Endothelial cell (in vitro differentiated cells): ENCODE measurements at regions not wholly inside any gene's neighbourhood (a gene's known extent, or its start where the extent isn't known, plus 50 kb on each side); places are given as distances from the start of the nearest gene placed in this dataset.

ENCODE experiments used
- DNase-seq: peaks from one replicate; pipeline ENCODE4 v3.0.0; 2021; ENCODE audit warnings: low spot score
- H3K27ac Mint-ChIP-seq: one replicate; pipeline ENCODE4 v1.8.0; 2021; ENCODE audit warnings: mixed read lengths, inconsistent platforms; ENCODE audit not compliant: unreplicated experiment
- H3K27me3 Mint-ChIP-seq: one replicate; pipeline ENCODE4 v1.8.0; 2021; ENCODE audit warnings: mild to moderate bottlenecking, moderate library complexity, mixed read lengths, inconsistent platforms; ENCODE audit not compliant: unreplicated experiment
- H3K36me3 Mint-ChIP-seq: one replicate; pipeline ENCODE4 v1.8.0; 2021; ENCODE audit warnings: mild to moderate bottlenecking, low read depth, mixed read lengths, inconsistent platforms; ENCODE audit not compliant: unreplicated experiment
- H3K4me1 Mint-ChIP-seq: one replicate; pipeline ENCODE4 v1.8.0; 2021; ENCODE audit warnings: mild to moderate bottlenecking, mixed read lengths, inconsistent platforms; ENCODE audit not compliant: unreplicated experiment
- H3K4me3 Mint-ChIP-seq: one replicate; pipeline ENCODE4 v1.8.0; 2021; ENCODE audit warnings: mild to moderate bottlenecking, mixed read lengths, inconsistent platforms; ENCODE audit not compliant: unreplicated experiment
- H3K9me3 Mint-ChIP-seq: one replicate; pipeline ENCODE4 v1.8.0; 2021; ENCODE audit warnings: mixed read lengths, inconsistent platforms; ENCODE audit not compliant: unreplicated experiment
- TF ChIP-seq, protein P1 (sequence below): fragments of 200-600 bp; sonication (generic); IDR thresholded peaks from one replicate; pipeline ENCODE4 v1.5.0; 2021; ENCODE audit warnings: antibody characterized with exemption; ENCODE audit not compliant: unreplicated experiment

DNA sequence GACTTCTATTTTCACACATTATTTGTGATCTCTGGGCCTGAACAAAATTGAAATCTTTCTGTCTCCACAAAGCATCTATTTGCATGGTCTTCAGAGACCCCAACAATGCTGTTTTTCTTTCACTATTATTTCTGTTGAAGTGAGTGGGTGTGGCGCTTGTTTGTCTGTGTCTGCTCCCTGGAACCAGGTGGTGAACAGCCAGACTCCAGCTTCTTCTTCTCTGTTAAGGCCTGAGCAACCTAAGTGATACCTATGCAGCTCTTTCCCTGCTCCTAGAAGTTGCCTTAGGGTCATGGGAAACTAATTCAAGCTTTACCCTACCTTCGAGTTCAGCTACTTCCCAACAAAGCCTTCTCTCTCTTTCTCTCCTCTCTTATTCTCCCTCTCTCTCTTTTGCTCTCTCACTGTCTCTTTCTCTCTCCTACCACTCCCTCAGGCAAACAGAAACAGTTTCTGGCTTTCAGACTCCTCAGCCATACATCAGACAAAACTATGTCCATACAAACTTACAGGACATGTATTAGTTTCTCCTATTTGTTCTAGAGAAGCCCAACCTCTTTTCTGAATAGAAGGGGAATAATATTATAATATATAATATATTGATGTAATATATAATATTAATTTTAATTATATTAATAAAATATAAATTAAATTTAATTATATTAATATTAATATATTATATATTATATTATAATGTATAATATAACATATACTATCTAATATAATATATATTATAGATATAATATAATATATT, 552.5 kb downstream of the DSC3 start:
- Mint-ChIP-seq H3K9me3 (no peaks in the 10 kb centered on the region), H3K27ac (no peak overlapping the region), H3K4me1 (peaks cover 2% of the 10 kb centered on the region), H3K27me3 (no peaks in the 10 kb centered on the region), H3K4me3 (no peak overlapping the region), H3K36me3 (no peaks in the 10 kb centered on the region)
- TF ChIP-seq, protein P1, sequence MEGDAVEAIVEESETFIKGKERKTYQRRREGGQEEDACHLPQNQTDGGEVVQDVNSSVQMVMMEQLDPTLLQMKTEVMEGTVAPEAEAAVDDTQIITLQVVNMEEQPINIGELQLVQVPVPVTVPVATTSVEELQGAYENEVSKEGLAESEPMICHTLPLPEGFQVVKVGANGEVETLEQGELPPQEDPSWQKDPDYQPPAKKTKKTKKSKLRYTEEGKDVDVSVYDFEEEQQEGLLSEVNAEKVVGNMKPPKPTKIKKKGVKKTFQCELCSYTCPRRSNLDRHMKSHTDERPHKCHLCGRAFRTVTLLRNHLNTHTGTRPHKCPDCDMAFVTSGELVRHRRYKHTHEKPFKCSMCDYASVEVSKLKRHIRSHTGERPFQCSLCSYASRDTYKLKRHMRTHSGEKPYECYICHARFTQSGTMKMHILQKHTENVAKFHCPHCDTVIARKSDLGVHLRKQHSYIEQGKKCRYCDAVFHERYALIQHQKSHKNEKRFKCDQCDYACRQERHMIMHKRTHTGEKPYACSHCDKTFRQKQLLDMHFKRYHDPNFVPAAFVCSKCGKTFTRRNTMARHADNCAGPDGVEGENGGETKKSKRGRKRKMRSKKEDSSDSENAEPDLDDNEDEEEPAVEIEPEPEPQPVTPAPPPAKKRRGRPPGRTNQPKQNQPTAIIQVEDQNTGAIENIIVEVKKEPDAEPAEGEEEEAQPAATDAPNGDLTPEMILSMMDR = no peak
- no peak for DNase-seq

DNA sequence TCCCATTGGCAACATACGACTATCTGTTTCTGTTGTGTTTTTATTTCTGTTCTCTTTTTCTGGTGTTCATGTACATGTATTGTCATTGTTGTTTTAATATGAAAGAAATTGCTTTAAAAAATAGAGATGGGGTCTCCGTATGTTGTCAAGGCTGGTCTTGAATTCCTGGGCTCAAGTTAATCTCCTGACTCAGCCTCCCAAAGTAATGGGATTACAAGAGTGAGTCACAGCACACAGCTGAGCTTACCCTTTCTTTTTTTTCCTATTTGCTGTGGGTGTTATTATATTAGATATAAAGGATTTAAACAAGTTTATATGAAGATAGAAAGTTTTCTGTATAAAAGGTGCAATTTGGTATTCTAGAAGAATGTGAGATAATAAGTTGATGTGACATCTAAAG, 554.6 kb downstream of the DSC3 start:
- H3K27ac Mint-ChIP-seq = no peak overlapping the region
- H3K27me3 Mint-ChIP-seq = no peaks in the 10 kb centered on the region
- H3K4me3 Mint-ChIP-seq = no peak overlapping the region
- H3K4me1 Mint-ChIP-seq = peaks cover 2% of the 10 kb centered on the region
- no peaks in the 10 kb centered on the region for H3K36me3 Mint-ChIP-seq
- TF ChIP-seq, protein P1 = no peak
- DNase-seq = no peak
- no peaks in the 10 kb centered on the region for H3K9me3 Mint-ChIP-seq

DNA sequence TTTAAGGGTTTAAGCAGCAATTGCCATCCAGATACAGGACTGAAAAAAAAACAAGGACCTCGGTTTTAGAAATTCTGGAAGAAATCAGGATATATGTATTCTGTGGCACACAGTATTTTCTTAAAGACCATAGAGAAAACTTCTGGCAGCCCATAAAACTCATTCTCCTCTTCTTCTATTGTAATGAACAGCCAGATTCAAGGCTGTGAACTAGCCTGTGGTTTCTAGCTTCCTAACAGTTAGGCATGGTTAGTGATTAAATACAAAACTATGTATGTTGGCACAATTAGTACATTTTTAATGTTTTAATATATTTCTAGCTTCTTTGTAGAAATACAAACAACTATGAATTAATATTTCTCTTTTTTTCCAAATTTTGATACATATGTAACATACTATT, 555.7 kb downstream of the DSC3 start:
- Mint-ChIP-seq H3K36me3 (no peaks in the 10 kb centered on the region), H3K27ac (no peak overlapping the region), H3K27me3 (no peaks in the 10 kb centered on the region), H3K4me1 (peaks cover 2% of the 10 kb centered on the region), H3K4me3 (no peak overlapping the region), H3K9me3 (no peaks in the 10 kb centered on the region)
- TF ChIP-seq, protein P1 = no peak
- no peak for DNase-seq

DNA sequence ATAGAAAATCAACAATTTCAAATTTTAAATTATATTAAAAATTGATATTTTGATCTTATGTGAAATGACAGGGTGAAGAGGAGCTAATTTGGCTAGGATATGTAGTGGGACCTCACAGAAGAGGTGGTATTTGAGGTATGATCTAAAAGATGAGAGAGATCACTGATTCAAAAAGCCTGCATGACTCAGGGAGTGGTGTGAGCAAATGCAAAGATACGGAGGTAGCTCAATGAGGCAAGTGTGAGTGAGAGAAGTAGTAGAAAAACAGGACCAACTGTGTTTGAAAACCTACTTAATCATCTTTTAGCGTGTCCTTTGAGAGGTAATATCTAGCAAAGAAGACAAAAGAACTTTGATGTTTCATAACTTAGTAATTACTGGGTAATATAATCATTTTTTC, 557.5 kb downstream of the DSC3 start:
- H3K9me3 Mint-ChIP-seq = no peaks in the 10 kb centered on the region

DNA sequence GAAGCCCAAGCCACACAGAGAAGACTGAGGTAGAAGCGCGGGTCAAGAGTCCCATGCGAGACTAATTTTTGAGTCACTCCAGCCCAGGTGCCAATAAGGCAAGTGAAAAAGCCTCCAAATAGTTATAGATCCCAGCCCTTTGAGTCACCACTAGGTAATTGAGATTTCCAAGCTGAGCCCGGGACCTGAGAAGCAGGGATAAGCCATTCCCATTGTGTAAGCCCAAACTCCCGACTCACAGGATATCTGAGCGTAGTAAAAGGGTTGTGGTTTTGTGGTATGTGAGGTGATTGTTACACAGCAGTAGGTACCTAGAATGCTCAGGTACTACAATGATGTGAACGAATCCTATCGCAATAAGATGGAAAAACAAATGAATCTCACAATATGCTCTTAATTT, 560.7 kb downstream of the DSC3 start:
- H3K27me3 Mint-ChIP-seq = no peaks in the 10 kb centered on the region
- no peak overlapping the region for H3K27ac Mint-ChIP-seq
- no peak overlapping the region for H3K4me3 Mint-ChIP-seq
- DNase-seq = no peak
- TF ChIP-seq, protein P1 = no peak
- peaks cover 2% of the 10 kb centered on the region for H3K4me1 Mint-ChIP-seq
- H3K9me3 Mint-ChIP-seq = no peaks in the 10 kb centered on the region
- H3K36me3 Mint-ChIP-seq = no peaks in the 10 kb centered on the region

More for the DNA sequence above, 557.5 kb downstream of the DSC3 start:
- no peak overlapping the region for H3K27ac Mint-ChIP-seq
- H3K4me3 Mint-ChIP-seq = no peak overlapping the region
- no peak for DNase-seq
- TF ChIP-seq, protein P1 = no peak
- H3K27me3 Mint-ChIP-seq = no peaks in the 10 kb centered on the region
- H3K36me3 Mint-ChIP-seq = no peaks in the 10 kb centered on the region
- H3K4me1 Mint-ChIP-seq = peaks cover 2% of the 10 kb centered on the region
